Fibroblast of skin of left quadriceps (primary cell): ENCODE measurements at regions not wholly inside any gene's neighbourhood (a gene's known extent, or its start where the extent isn't known, plus 50 kb on each side); places are given as distances from the start of the nearest gene placed in this dataset.
A peak's percentile ranks its signal among the peaks of the same experiment; 100 is the strongest.

ENCODE experiments used
- DNase-seq, 2 experiments: peaks; one replicate each; pipeline ENCODE4 v3.0.0-alpha.2; 2013; ENCODE audit warnings: low read depth in 2 of 2

- no peak for DNase-seq
These were observed 1494.6 kb upstream of the DDX18 start for GRCh38 chr2:116319935-116320334.

GRCh38 chr2:116329280-116329679 is 1485.2 kb upstream of the DDX18 start:
- no peak for DNase-seq

- DNase-seq: no peak
These were observed 1473.8 kb upstream of the DDX18 start for GRCh38 chr2:116340690-116341089.

- no peak for DNase-seq
These were observed 1448.3 kb upstream of the DDX18 start for GRCh38 chr2:116366212-116366611.

DNA sequence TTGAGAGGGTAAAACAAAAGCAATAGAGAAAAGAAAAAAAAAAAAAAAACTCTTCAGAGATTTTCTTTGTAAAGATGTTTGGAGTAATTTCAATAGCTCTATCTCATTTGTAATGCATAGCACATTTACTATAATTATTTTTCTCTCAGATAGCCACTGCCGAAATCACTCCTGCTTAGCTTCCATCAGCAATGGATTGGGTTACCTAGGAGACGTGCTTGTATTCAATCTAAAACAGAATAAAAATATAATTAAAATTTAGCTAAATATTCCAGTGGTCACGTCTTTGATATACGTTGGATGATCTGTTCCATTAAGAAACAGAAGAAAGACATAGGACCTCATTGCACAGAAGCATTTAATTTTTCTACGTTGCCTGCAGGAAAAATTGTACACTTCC is 1435.7 kb upstream of the DDX18 start:
- no peak for DNase-seq

GRCh38 chr2:116411211-116411610 is 1403.3 kb upstream of the DDX18 start:
- DNase-seq: no peak

DNA sequence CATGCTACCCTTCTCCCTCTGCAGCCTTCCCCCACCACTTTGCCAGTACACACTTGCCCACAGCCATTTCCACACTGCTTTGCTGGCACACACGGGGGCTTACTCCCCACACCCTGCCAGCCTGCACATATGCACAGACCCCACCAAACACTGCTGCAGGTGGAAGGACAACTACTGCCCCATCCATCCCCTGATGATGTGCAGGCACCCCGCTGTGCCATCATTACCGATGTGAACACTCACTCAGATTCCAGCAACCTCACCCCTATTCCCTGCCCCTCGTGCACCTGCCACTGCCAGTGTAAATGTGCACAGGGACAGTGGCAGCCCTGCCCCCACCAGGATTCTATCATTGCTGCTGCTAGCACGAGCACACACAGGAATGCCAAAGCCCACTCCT is 1400.8 kb upstream of the DDX18 start:
- no peak for DNase-seq

GRCh38 chr2:116416731-116417377 is 1397.6 kb upstream of the DDX18 start:
- peak in 1 of 2 experiments; percentile 2 for DNase-seq

GRCh38 chr2:116435648-116436047 is 1378.8 kb upstream of the DDX18 start:
- no peak for DNase-seq

DNA sequence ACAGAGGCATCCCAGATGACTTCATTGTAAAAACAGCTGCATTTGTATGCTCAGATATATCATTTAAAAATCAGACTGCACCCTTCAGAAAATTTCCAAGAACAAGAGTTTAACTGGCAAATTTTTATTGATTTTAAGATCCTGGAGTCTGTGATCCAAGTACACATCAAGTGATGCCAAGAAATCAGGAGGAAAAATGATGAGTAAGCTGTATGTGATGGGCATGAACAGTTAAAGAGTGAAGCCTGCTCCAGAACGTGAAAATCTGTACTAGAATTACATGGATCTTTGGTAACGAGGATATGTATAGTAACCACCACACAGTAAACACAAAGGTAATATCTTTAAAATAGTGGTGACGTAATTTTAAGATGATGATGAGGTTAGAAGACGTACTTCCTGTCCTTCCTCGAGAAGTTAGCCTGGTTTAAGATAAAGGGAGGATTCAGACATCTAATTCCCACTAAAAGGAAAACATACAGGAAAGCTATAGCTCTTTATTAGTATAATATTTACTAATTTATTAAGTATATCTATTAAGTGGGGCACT is 1374.3 kb upstream of the DDX18 start:
- no peak for DNase-seq

GRCh38 chr2:116442418-116442817 is 1372.1 kb upstream of the DDX18 start:
- DNase-seq: no peak

GRCh38 chr2:116444256-116444872 is 1370.1 kb upstream of the DDX18 start:
- DNase-seq: no peak

- no peak for DNase-seq
These were observed 1363.5 kb upstream of the DDX18 start for GRCh38 chr2:116450990-116451389.

- peak; percentile 3 to 5 for DNase-seq
These were observed 1361.8 kb upstream of the DDX18 start for GRCh38 chr2:116452651-116453050.

GRCh38 chr2:116456429-116456828 is 1358.1 kb upstream of the DDX18 start:
- DNase-seq: no peak

DNA sequence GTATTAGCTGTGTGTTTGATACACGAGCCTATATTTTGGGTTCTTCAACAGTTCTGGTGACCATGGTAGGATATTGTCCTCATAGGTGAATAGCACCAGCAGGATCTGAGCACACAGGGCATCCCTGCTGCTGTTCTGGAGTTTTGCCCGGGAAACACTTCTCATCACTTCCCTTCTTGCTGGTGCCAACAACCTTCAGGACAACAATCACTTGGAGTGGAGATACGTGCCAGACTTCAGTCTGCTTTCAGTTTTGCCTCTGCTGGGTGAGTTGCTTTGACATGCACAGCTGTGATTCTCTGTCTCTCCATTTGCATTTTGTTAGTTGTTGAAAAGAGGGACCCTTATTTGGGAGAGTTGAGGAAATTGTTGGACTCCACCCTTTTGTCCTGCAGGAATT is 1347.2 kb upstream of the DDX18 start:
- no peak for DNase-seq

- no peak for DNase-seq
These were observed 1337.3 kb upstream of the DDX18 start for GRCh38 chr2:116477229-116477628.

- no peak for DNase-seq
These were observed 1327.2 kb upstream of the DDX18 start for GRCh38 chr2:116487336-116487735.

DNA sequence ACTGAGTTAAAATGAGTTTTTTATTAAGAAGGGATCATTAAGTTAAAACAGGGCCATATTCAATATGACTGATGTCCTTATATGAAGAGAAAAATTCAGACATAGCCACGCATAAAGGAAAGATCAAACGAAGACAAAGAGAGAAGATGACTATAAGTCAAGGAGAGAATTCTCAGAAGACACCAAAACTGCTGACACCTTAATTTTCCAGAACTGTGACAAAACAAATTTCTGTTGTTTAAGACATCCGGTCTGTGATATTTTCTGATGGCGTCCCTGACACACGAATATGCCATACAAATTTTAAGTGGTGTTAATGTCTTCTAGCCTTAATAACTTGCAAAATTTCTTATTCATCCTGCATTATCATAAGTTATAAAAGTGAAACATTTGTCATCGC is 1325.2 kb upstream of the DDX18 start:
- DNase-seq: no peak

DNA sequence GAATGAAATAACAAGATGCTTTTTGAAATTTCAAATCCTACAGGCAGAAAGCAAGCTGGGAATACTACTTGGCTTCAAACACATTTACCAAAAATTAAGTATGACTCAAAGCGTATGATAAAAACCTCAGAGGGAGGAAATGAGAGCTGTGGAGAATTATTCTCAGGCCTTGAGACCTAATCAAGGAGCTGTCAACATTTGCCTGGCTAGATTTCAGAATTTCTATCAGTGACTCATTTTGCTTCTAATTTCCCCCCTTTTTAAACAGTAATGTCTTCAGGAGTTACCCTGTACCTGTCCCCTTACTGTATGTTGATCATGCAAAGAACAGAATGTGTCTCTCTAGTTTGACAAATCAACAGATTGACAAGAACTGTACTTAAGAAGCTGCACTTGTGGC is 1324.5 kb upstream of the DDX18 start:
- DNase-seq: no peak

GRCh38 chr2:116490511-116491145 is 1323.9 kb upstream of the DDX18 start:
- no peak for DNase-seq

DNA sequence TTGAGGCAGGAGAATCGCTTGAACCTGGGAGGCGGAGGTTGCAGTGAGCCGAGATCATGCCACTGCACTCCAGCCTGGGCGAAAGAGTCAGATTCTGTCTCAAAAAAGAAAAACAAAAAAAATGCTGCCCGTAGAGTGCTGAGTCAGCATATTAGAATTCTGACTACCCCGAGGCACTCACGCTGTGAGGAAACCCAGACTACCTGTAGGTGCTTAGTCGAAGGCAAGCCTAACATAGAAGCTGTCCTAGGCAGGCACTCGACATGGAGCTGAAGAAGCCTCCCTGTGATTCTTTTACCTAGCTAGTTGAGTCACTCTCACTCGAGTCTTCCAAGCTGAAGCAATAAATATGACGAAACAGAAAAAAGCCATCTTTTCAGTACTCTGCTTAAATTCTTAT is 1323.2 kb upstream of the DDX18 start:
- no peak for DNase-seq

DNA sequence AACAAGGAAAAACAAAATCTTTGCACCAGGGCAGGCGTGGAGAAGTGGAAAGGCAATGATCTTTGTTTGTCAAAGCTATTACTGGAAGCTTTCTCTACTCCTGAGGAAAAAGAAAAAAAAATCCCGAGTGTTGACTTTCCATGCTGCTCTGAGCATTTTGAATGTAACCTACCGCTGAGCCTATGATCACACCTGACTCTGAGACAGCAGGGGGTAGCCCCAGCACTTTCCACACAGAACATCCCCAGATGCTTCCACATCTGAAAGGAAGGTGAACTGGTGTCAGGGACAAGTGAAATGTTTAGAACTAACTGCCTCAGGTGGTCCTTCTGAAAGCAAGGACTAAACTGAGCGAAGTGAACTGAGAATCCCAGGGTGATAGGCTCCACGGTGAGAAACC is 1315.1 kb upstream of the DDX18 start:
- no peak for DNase-seq
